Suprapubic skin (tissue), 4 donors: ENCODE measurements at regions not wholly inside any gene's neighbourhood (a gene's known extent, or its start where the extent isn't known, plus 50 kb on each side); places are given as distances from the start of the nearest gene placed in this dataset.

Experiments used
- DNase-seq, 2 donors: peaks; one replicate each; pipeline ENCODE4 v3.0.0-alpha.2; 2019; ENCODE audit warnings: low spot score in 2 of 2
- H3K27ac ChIP-seq: fragments of 200-600 bp; sonication (generic); one replicate; pipeline ENCODE4 v1.5.1; 2019
- H3K27me3 ChIP-seq: fragments of 200-600 bp; sonication (generic); one replicate; pipeline ENCODE4 v1.5.1; 2019
- H3K36me3 ChIP-seq: fragments of 200-600 bp; sonication (generic); one replicate; pipeline ENCODE4 v1.5.1; 2019
- H3K4me1 ChIP-seq: fragments of 200-600 bp; sonication (generic); one replicate; pipeline ENCODE4 v1.5.1; 2019
- H3K4me3 ChIP-seq: fragments of 200-600 bp; sonication (generic); one replicate; pipeline ENCODE4 v1.5.1; 2019; ENCODE audit warnings: mild to moderate bottlenecking
- H3K9me3 ChIP-seq: fragments of 200-600 bp; sonication (generic); one replicate; pipeline ENCODE4 v1.5.1; 2019
- EP300 ChIP-seq: sonication (generic); formaldehyde crosslinking; IDR thresholded peaks from one replicate; pipeline ENCODE4 v1.6.1; 2017; ENCODE audit warnings: antibody characterized with exemption
- POLR2A ChIP-seq, 2 donors: fragments of 450-650 bp; IDR thresholded peaks; one replicate each; pipeline ENCODE4 v1.6.1; 2017; ENCODE audit warnings: antibody characterized with exemption in 2 of 2, mild to moderate bottlenecking in 2 of 2, moderate library complexity in 2 of 2
- POLR2AphosphoS5 ChIP-seq, 3 donors: sonication (generic); formaldehyde crosslinking; IDR thresholded peaks; one replicate each; pipeline ENCODE4 v1.6.1; 2017; ENCODE audit warnings: antibody characterized with exemption in 3 of 3
- WGBS: methylation state at CpG from one replicate; pipeline ENCODE4 v1.1.5; 2018; 5-methylcytosine and 5-hydroxymethylcytosine counted together
- TF ChIP-seq, protein P1 (sequence below), 2 donors: fragments of 200-600 bp in 1 of 2; fragments of 450-650 bp in 1 of 2; sonication (generic) in 1 of 2; IDR thresholded peaks; one replicate each; pipeline ENCODE4 v1.5.1; 2016 to 2019; ENCODE audit warnings: antibody characterized with exemption in 2 of 2, mild to moderate bottlenecking in 1 of 2, moderate library complexity in 1 of 2

DNA sequence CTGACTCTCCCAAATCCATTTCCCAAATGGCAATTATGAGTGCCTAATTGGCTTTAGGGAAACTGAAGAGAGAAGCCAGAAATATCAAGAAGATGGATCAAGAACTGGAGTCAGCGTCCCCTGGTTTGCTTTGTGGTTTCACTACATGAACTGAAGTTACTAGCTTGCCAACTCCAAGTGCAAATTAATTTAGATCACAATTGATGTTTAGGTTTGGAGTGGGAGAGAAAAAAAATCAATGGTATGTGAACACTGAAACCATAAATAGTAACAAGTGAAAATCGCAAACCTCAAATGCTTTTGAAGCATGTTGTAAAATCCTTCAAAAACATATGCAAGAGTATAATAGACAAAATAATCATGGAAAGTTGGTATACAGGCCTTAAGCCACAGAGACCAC is 1528.6 kb upstream of the SLC10A2 start:
- Histone ChIP-seq H3K27ac (no peak overlapping the region), H3K9me3 (no peaks in the 10 kb centered on the region), H3K4me1 (no peaks in the 10 kb centered on the region), H3K4me3 (no peak overlapping the region), H3K27me3 (no peaks in the 10 kb centered on the region), H3K36me3 (no peaks in the 10 kb centered on the region)
- 52% methylated on average over 2 of the region's 2 CpGs for WGBS
- TF ChIP-seq POLR2AphosphoS5 (IDR thresholded peaks at IDR 0.05) (no peak), POLR2A (IDR thresholded peaks at IDR 0.05) (no peak), EP300 (no peak)
- TF ChIP-seq, protein P1, sequence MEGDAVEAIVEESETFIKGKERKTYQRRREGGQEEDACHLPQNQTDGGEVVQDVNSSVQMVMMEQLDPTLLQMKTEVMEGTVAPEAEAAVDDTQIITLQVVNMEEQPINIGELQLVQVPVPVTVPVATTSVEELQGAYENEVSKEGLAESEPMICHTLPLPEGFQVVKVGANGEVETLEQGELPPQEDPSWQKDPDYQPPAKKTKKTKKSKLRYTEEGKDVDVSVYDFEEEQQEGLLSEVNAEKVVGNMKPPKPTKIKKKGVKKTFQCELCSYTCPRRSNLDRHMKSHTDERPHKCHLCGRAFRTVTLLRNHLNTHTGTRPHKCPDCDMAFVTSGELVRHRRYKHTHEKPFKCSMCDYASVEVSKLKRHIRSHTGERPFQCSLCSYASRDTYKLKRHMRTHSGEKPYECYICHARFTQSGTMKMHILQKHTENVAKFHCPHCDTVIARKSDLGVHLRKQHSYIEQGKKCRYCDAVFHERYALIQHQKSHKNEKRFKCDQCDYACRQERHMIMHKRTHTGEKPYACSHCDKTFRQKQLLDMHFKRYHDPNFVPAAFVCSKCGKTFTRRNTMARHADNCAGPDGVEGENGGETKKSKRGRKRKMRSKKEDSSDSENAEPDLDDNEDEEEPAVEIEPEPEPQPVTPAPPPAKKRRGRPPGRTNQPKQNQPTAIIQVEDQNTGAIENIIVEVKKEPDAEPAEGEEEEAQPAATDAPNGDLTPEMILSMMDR (IDR thresholded peaks at IDR 0.05): no peak
- no peak for DNase-seq

DNA sequence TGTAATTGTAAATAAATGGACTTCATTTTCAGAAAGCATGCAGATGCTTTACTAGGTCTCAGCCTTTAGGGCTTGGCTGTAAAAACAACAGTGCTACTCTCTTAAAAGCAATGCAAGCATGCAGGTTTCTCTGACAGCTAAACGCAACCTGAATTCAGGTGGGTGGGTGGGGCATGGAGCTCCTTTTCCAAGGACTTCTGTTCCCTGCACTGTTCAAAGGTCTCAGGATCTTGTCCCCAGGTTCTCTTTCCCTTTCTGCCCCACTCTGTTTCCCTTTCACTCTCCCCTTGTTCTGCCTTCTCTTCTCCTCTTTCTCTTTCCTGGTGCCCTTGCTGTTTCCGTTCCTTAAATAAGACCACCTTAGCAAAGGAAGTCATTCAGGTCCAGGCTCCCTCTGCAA is 1527.5 kb upstream of the SLC10A2 start:
- no peaks in the 10 kb centered on the region for H3K9me3 ChIP-seq

DNA sequence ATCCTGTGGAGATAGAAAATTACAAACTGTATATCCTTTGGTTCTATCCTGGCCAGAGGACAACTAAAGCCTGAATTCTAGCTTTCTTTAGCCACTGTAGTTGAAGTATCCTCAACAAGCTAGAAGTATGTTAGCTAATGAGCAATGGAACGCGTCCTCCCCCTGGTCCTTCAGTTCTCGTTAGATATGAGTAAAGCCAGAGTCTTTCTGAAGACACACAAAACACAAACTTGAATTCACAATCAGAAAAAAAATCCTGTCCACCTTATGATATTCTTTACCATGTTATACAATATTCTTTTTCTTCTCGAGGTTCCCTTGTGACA is 1527.0 kb upstream of the SLC10A2 start:
- Histone ChIP-seq H3K36me3 (no peaks in the 10 kb centered on the region), H3K27ac (no peak overlapping the region), H3K9me3 (no peaks in the 10 kb centered on the region), H3K4me1 (no peaks in the 10 kb centered on the region), H3K4me3 (no peak overlapping the region), H3K27me3 (no peaks in the 10 kb centered on the region)
- WGBS: 95% methylated on average over 4 of the region's 4 CpGs
- DNase-seq: no peak
- TF ChIP-seq EP300 (no peak), POLR2AphosphoS5 (IDR thresholded peaks at IDR 0.05) (no peak), POLR2A (IDR thresholded peaks at IDR 0.05) (no peak)
- TF ChIP-seq, protein P1 (IDR thresholded peaks at IDR 0.05): no peak

More for the DNA sequence above, 1527.5 kb upstream of the SLC10A2 start:
- no peak for DNase-seq
- WGBS: 78% methylated on average over 2 of the region's 2 CpGs
- H3K4me3 ChIP-seq: no peak overlapping the region
- H3K4me1 ChIP-seq: no peaks in the 10 kb centered on the region
- H3K36me3 ChIP-seq: no peaks in the 10 kb centered on the region
- TF ChIP-seq, protein P1 (IDR thresholded peaks at IDR 0.05): no peak
- TF ChIP-seq POLR2AphosphoS5 (IDR thresholded peaks at IDR 0.05) (no peak), POLR2A (IDR thresholded peaks at IDR 0.05) (no peak), EP300 (no peak)
- H3K27me3 ChIP-seq: no peaks in the 10 kb centered on the region
- no peak overlapping the region for H3K27ac ChIP-seq

DNA sequence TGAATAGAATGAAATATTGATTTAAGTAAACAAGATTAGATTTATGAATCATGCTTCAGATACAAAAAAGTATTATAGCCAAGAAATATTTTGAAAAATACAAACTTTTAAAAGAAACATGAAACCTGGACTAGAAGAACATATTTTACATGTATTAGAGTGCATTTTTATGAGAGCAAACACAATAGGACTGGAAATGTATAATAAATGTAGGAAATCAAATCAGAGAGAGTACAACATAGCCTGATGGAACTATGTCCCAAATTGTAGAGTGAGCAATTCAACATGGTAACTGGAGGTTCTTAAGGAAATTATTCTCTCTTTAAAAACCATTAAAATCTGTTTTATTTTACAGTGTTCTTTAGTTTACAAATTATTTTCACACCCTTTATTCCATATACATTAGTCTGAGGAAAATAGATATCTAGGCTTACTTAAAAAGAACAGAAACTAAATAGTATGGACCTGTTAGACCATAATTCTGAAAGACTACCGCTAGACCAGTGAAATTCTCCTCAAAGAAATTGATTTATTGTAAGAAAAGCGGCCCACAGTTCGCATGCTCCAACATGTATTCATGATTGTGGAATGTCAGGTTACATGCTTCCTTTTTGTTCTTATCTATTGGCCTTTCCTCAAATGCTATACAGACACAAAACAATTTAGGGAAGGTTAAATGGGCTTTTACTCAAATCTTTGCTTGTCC is 1526.5 kb upstream of the SLC10A2 start:
- TF ChIP-seq EP300 (no peak), POLR2AphosphoS5 (IDR thresholded peaks at IDR 0.05) (no peak), POLR2A (IDR thresholded peaks at IDR 0.05) (no peak)
- TF ChIP-seq, protein P1 (IDR thresholded peaks at IDR 0.05): no peak
- Histone ChIP-seq H3K4me3 (no peak overlapping the region), H3K4me1 (no peaks in the 10 kb centered on the region), H3K9me3 (no peaks in the 10 kb centered on the region), H3K27me3 (no peaks in the 10 kb centered on the region), H3K27ac (no peak overlapping the region), H3K36me3 (no peaks in the 10 kb centered on the region)
- DNase-seq: no peak
- 73% methylated on average over 3 of the region's 3 CpGs for WGBS

DNA sequence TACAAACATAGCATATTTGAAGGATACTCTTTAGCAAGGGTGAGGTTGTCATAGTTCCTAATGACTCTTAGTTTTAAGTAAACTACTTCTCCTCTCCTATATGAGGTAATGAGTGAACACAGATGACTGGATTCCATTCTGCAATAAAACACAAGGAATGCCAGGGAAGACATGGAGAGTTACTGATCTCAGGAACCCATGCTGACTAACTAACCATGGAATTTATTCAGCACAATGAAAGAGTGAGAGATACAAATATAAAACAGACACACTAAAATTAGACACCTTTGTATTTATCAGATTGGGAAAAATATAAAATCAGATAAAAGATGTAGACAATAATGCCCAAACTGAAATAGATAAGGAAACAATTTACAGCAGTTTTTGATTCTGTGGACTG is 1525.9 kb upstream of the SLC10A2 start:
- TF ChIP-seq POLR2AphosphoS5 (IDR thresholded peaks at IDR 0.05) (no peak), POLR2A (IDR thresholded peaks at IDR 0.05) (no peak), EP300 (no peak)
- TF ChIP-seq, protein P1 (IDR thresholded peaks at IDR 0.05): no peak
- no peak for DNase-seq

More for the DNA sequence above, 1525.9 kb upstream of the SLC10A2 start:
- Histone ChIP-seq H3K27me3 (no peaks in the 10 kb centered on the region), H3K27ac (no peak overlapping the region), H3K36me3 (no peaks in the 10 kb centered on the region), H3K4me3 (no peak overlapping the region), H3K9me3 (no peaks in the 10 kb centered on the region), H3K4me1 (no peaks in the 10 kb centered on the region)
